GM23338 (cell line): ENCODE measurements at regions not wholly inside any gene's neighbourhood (a gene's known extent, or its start where the extent isn't known, plus 50 kb on each side); places are given as distances from the start of the nearest gene placed in this dataset.

Experiments used
- ATAC-seq: fragments of 200-7000 bp; cut with Tn5 transposase; 3 replicates; pipeline ENCODE4 v1.9.1; 2020
- DNase-seq: peaks from one replicate; pipeline ENCODE4 v3.0.0-alpha.2; 2015; ENCODE audit warnings: low spot score
- H2AFZ ChIP-seq: fragments of 200-600 bp; sonication (generic); 2 replicates; pipeline ENCODE4 v1.8.0; 2016; ENCODE audit warnings: antibody characterized with exemption, mild to moderate bottlenecking, moderate library complexity
- H3F3A ChIP-seq: fragments of 200-600 bp; sonication (generic); replicated peaks from 2 replicates; pipeline ENCODE4 v1.8.0; 2017; ENCODE audit warnings: antibody characterized with exemption, mixed run types, low read depth
- H3K27ac ChIP-seq: fragments of 200-600 bp; sonication (generic); 2 replicates; pipeline ENCODE4 v1.6.1; 2016; ENCODE audit warnings: low read depth
- H3K27me3 ChIP-seq: fragments of 200-600 bp; sonication (generic); 2 replicates; pipeline ENCODE4 v1.8.0; 2016; ENCODE audit warnings: mild to moderate bottlenecking, mixed run types, moderate library complexity; ENCODE audit not compliant: insufficient read depth
- H3K36me3 ChIP-seq: fragments of 200-600 bp; sonication (generic); 2 replicates; pipeline ENCODE4 v1.8.0; 2016; ENCODE audit warnings: mild to moderate bottlenecking; ENCODE audit not compliant: insufficient read depth
- H3K4me1 ChIP-seq: fragments of 200-600 bp; sonication (generic); 2 replicates; pipeline ENCODE4 v1.8.0; 2016; ENCODE audit warnings: mild to moderate bottlenecking, moderate library complexity; ENCODE audit not compliant: insufficient read depth
- H3K4me2 ChIP-seq: fragments of 200-600 bp; sonication (generic); 2 replicates; pipeline ENCODE4 v1.7.1; 2017; ENCODE audit warnings: mixed run types
- H3K4me3 ChIP-seq: fragments of 200-600 bp; sonication (generic); 2 replicates; pipeline ENCODE4 v1.6.1; 2016; ENCODE audit warnings: mixed run types
- H3K79me2 ChIP-seq: fragments of 200-600 bp; sonication (generic); replicated peaks from 2 replicates; pipeline ENCODE4 v1.8.0; 2017; ENCODE audit warnings: mild to moderate bottlenecking; ENCODE audit not compliant: insufficient read depth
- H3K9me2 ChIP-seq: fragments of 200-600 bp; sonication (generic); 2 replicates; pipeline ENCODE4 v1.8.0; 2017; ENCODE audit not compliant: insufficient read depth
- H4K20me1 ChIP-seq: fragments of 200-600 bp; sonication (generic); replicated peaks from 2 replicates; pipeline ENCODE4 v1.8.0; 2017; ENCODE audit warnings: mild to moderate bottlenecking; ENCODE audit not compliant: insufficient read depth
- H3K27ac Mint-ChIP-seq: 2 replicates; pipeline ENCODE4 v1.8.0; 2020; ENCODE audit warnings: inconsistent platforms, mild to moderate bottlenecking, moderate library complexity, mixed read lengths
- H3K27me3 Mint-ChIP-seq: 3 replicates; pipeline ENCODE4 v1.8.0; 2022; ENCODE audit warnings: low read depth, mild to moderate bottlenecking, moderate library complexity, mixed read lengths, inconsistent platforms; ENCODE audit not compliant: insufficient read depth, poor library complexity
- H3K36me3 Mint-ChIP-seq: 3 replicates; pipeline ENCODE4 v1.8.0; 2021; ENCODE audit warnings: low read depth, mild to moderate bottlenecking, inconsistent platforms, moderate library complexity, mixed read lengths
- H3K4me1 Mint-ChIP-seq: 3 replicates; pipeline ENCODE4 v1.8.0; 2020; ENCODE audit warnings: mild to moderate bottlenecking, inconsistent platforms, mixed read lengths
- H3K4me3 Mint-ChIP-seq: 3 replicates; pipeline ENCODE4 v1.8.0; 2021; ENCODE audit warnings: moderate library complexity, mild to moderate bottlenecking, inconsistent platforms, mixed read lengths
- H3K9me3 Mint-ChIP-seq: 3 replicates; pipeline ENCODE4 v1.8.0; 2020; ENCODE audit warnings: moderate library complexity, mild to moderate bottlenecking, inconsistent platforms, mixed read lengths
- EZH2 ChIP-seq: fragments of 200-600 bp; sonication (generic); IDR thresholded peaks from one replicate; pipeline ENCODE4 v1.8.0; 2017; ENCODE audit warnings: antibody characterized with exemption, mild to moderate bottlenecking, low read depth; ENCODE audit not compliant: unreplicated experiment
- EZH2phosphoT487 ChIP-seq: fragments of 200-600 bp; sonication (generic); IDR thresholded peaks from one replicate; pipeline ENCODE4 v1.8.1; 2018; ENCODE audit warnings: antibody characterized with exemption; ENCODE audit not compliant: unreplicated experiment
- POLR2AphosphoS5 ChIP-seq: IDR thresholded peaks from 2 replicates; pipeline ENCODE4 v1.6.1; 2016; ENCODE audit warnings: antibody characterized with exemption, low read depth
- STAT1 ChIP-seq: IDR thresholded peaks from one replicate; pipeline ENCODE4 v1.6.1; 2016; ENCODE audit warnings: antibody characterized with exemption; ENCODE audit not compliant: unreplicated experiment
- TF ChIP-seq, protein P1 (sequence below): IDR thresholded peaks from one replicate; pipeline ENCODE4 v1.6.1; 2018; ENCODE audit warnings: antibody characterized with exemption; ENCODE audit not compliant: unreplicated experiment
- TF ChIP-seq, protein P2 (sequence below): IDR thresholded peaks from 2 replicates; pipeline ENCODE4 v1.6.1; 2016; ENCODE audit warnings: antibody characterized with exemption

DNA sequence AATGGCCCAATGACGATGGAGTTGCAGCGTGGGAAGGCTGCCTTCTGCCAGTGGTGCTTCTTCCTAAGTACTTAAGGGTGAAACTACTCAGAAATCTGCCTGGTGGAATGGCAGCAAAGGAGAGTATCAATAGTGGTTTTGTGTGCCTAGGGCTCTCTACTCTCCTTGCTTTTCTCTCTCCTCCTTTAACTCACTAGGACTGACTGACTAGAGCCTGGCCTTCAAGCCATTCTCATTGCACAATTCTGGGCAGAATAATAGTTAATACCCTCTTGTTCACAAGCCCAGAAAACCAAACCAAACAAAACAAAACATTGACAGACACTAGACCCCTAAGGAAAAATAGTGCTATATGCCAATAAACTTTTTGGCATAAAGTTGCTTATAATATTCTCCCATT is 171.2 kb upstream of the PTGFR start:
- no peaks in the 10 kb centered on the region for H3K27me3 Mint-ChIP-seq
- H3K9me3 Mint-ChIP-seq = no peaks in the 10 kb centered on the region

DNA sequence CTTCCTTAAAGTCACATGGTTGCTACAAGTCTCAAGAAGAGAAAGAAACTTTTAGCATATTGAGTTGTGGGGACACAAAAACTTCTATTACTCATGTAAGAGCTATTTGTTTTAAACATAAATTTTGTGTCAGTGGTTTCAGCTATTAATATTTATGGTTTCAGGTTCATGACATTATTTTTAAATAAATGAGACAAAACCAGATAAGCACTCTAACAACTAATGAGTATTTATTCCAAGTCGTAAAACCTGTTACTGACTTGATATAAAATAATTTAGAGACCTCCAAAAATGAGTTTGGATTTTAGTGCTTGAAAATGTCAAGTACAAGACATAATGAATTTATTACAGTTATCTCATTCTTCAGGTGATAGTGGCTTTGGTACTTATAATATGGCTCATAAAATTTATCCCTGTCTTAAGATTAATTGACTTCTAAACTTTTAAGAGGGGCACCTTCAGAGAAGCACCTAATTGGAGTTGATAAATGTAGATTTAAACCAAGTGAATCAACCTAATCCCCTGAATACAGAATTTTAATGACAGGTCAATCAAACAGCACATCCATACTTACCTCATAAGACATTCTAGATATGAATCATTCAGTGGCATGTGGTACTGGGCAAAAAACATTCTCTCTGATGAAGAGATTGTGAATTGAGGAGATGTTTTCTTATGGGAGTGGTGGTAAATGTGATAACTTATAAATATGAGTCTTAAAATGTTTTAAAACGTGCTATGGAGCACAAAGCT is 167.7 kb upstream of the PTGFR start:
- Histone ChIP-seq H2AFZ (no peak overlapping the region), H3K36me3 (no peaks in the 10 kb centered on the region), H3K79me2 (no peaks in the 10 kb centered on the region), H3K4me3 (no peak overlapping the region), H4K20me1 (no peaks in the 10 kb centered on the region), H3F3A (no peaks in the 10 kb centered on the region), H3K27ac (no peak overlapping the region), H3K9me2 (no peaks in the 10 kb centered on the region), H3K4me2 (no peak overlapping the region), H3K4me1 (no peaks in the 10 kb centered on the region), H3K27me3 (no peaks in the 10 kb centered on the region)
- Mint-ChIP-seq H3K36me3 (no peaks in the 10 kb centered on the region), H3K27me3 (no peaks in the 10 kb centered on the region), H3K4me3 (no peak overlapping the region), H3K27ac (no peak overlapping the region), H3K4me1 (no peaks in the 10 kb centered on the region), H3K9me3 (no peaks in the 10 kb centered on the region)
- TF ChIP-seq POLR2AphosphoS5 = no peak
- DNase-seq (no peak), ATAC-seq (no peak)

More for the DNA sequence above, 171.2 kb upstream of the PTGFR start:
- Histone ChIP-seq H3K79me2 (no peaks in the 10 kb centered on the region), H3K4me1 (no peaks in the 10 kb centered on the region), H2AFZ (no peak overlapping the region), H3F3A (no peaks in the 10 kb centered on the region), H3K4me2 (no peak overlapping the region), H4K20me1 (no peaks in the 10 kb centered on the region), H3K4me3 (no peak overlapping the region), H3K27ac (no peak overlapping the region), H3K36me3 (no peaks in the 10 kb centered on the region), H3K27me3 (no peaks in the 10 kb centered on the region), H3K9me2 (no peaks in the 10 kb centered on the region)
- Mint-ChIP-seq H3K36me3 (no peaks in the 10 kb centered on the region), H3K27ac (no peak overlapping the region), H3K4me3 (no peak overlapping the region), H3K4me1 (no peaks in the 10 kb centered on the region)
- DNase-seq = no peak
- TF ChIP-seq, protein P1, sequence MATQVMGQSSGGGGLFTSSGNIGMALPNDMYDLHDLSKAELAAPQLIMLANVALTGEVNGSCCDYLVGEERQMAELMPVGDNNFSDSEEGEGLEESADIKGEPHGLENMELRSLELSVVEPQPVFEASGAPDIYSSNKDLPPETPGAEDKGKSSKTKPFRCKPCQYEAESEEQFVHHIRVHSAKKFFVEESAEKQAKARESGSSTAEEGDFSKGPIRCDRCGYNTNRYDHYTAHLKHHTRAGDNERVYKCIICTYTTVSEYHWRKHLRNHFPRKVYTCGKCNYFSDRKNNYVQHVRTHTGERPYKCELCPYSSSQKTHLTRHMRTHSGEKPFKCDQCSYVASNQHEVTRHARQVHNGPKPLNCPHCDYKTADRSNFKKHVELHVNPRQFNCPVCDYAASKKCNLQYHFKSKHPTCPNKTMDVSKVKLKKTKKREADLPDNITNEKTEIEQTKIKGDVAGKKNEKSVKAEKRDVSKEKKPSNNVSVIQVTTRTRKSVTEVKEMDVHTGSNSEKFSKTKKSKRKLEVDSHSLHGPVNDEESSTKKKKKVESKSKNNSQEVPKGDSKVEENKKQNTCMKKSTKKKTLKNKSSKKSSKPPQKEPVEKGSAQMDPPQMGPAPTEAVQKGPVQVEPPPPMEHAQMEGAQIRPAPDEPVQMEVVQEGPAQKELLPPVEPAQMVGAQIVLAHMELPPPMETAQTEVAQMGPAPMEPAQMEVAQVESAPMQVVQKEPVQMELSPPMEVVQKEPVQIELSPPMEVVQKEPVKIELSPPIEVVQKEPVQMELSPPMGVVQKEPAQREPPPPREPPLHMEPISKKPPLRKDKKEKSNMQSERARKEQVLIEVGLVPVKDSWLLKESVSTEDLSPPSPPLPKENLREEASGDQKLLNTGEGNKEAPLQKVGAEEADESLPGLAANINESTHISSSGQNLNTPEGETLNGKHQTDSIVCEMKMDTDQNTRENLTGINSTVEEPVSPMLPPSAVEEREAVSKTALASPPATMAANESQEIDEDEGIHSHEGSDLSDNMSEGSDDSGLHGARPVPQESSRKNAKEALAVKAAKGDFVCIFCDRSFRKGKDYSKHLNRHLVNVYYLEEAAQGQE = no peak
- TF ChIP-seq STAT1 = no peak
- TF ChIP-seq, protein P2, sequence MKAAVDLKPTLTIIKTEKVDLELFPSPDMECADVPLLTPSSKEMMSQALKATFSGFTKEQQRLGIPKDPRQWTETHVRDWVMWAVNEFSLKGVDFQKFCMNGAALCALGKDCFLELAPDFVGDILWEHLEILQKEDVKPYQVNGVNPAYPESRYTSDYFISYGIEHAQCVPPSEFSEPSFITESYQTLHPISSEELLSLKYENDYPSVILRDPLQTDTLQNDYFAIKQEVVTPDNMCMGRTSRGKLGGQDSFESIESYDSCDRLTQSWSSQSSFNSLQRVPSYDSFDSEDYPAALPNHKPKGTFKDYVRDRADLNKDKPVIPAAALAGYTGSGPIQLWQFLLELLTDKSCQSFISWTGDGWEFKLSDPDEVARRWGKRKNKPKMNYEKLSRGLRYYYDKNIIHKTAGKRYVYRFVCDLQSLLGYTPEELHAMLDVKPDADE = no peak
- TF ChIP-seq EZH2phosphoT487 = no peak
- no peak for TF ChIP-seq EZH2
- no peak for ATAC-seq
